Stimulated activated CD8-positive, alpha-beta memory T cell treated with anti-CD3 and anti-CD28 coated beads, Interleukin-7, amount 100 ng/mL, for 48 hours (primary cell): ENCODE measurements at regions not wholly inside any gene's neighbourhood (a gene's known extent, or its start where the extent isn't known, plus 50 kb on each side); places are given as distances from the start of the nearest gene placed in this dataset.
"Not testable (repeated sequence)": the region's sequence is repeated elsewhere in the genome, so short reads cannot be mapped to it uniquely, and the experiment has no call there.

Experiments used
- DNase-seq, 2 donors: peaks; one replicate each; pipeline ENCODE4 v3.0.0-alpha.2; 2020; ENCODE audit warnings: low read depth in 1 of 2; ENCODE audit errors: extremely low read depth in 1 of 2

- DNase-seq, result no peak
These were observed 74.2 kb downstream of the APOBEC1 start for GRCh38 chr12:7591531-7591930.

GRCh38 chr12:7590085-7590484, 75.6 kb downstream of the APOBEC1 start:
- DNase-seq, result not testable (repeated sequence)

- peak in 1 of 2 donors; percentile 8 for DNase-seq
These were observed 76.9 kb downstream of the APOBEC1 start for GRCh38 chr12:7588742-7589329.

GRCh38 chr12:7584137-7584536, 80.6 kb upstream of the CD163 start:
- DNase-seq, result peak in 1 of 2 donors; percentile 9

GRCh38 chr12:7583471-7583870, 79.9 kb upstream of the CD163 start:
- no peak for DNase-seq

- DNase-seq, result no peak
These were observed 79.2 kb upstream of the CD163 start for GRCh38 chr12:7582796-7583195.

GRCh38 chr12:7581625-7582024, 78.0 kb upstream of the CD163 start:
- DNase-seq, result no peak

- DNase-seq, result no peak
These were observed 77.5 kb upstream of the CD163 start for GRCh38 chr12:7581046-7581445.

GRCh38 chr12:7571257-7571656, 67.7 kb upstream of the CD163 start:
- DNase-seq, result no peak

- DNase-seq, result no peak
These were observed 53.6 kb upstream of the CD163 start for GRCh38 chr12:7557227-7557626.

DNA sequence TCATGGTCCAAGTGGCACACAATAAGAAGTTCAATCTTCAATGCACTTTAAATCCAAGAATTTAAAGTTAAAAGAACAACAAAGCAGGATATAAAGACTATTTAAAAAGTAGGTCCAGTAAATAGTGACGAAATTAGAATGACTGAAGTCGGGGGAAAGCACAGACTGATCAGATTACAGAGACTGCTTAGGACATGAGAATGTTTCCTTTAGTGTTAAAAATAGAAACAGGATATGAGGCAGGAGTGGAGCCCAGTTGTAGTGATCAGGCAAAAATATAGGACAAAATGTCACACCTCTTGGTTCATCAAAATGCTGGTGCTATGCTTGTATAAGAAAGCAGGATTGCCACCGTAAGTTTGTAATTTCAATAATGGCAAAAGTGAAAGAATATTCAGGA, 52.2 kb upstream of the CD163 start:
- DNase-seq, result no peak

DNA sequence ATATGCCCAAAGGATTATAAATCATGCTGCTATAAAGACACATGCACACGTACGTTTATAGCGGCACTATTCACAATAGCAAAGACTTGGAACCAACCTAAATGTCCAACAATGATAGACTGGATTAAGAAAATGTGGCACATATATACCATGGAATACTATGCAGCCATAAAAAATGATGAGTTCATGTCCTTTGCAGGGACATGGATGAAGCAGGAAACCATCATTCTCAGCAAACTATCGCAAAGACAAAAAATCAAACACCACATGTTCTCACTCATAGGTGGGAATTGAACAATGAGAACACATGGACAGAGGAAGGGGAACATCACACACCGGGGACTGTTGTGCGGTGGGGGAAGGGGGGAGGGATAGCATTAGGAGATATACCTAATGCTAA, 51.3 kb upstream of the CD163 start:
- DNase-seq, result not testable (repeated sequence)
